ENCODE measurements at regions not wholly inside any gene's neighbourhood (a gene's known extent, or its start where the extent isn't known, plus 50 kb on each side); places are given as distances from the start of the nearest gene placed in this dataset.

GRCh38 chr6:62626661-62627060 is 340.6 kb upstream of the KHDRBS2 start:
- CTCF ChIA-PET = no interaction called here
- POLR2A ChIA-PET = no interaction called here
- H4K20me1 ChIP-seq (ENCODE audit: insufficient read depth) = no peaks in the 10 kb centered on the region
- H3K36me3 ChIP-seq (ENCODE audit: control insufficient read depth in 1 of 2, insufficient read depth in 2 of 2, low read length in 2 of 2) = no peaks in the 10 kb centered on the region
- H3K27me3 ChIP-seq (ENCODE audit: insufficient read depth, low read length) = no peaks in the 10 kb centered on the region
- TF ChIP-seq TCF7L2 (IDR thresholded peaks at IDR 0.05; ENCODE audit: borderline replicate concordance, extremely low read depth, insufficient read depth, insufficient read length) (no peak), POLR2A (IDR thresholded peaks at IDR 0.05; ENCODE audit: borderline replicate concordance, extremely low read depth, insufficient read depth, insufficient read length) (no peak), ZBTB33 (IDR thresholded peaks at IDR 0.05; ENCODE audit: extremely low read depth, insufficient replicate concordance, low read length) (no peak), YY1 (IDR thresholded peaks at IDR 0.05; ENCODE audit: extremely low read depth, insufficient replicate concordance, low read depth, low read length) (no peak), RAD21 (IDR thresholded peaks at IDR 0.05; ENCODE audit: low read depth) (no peak), CEBPB (IDR thresholded peaks at IDR 0.05; ENCODE audit: low read depth) (no peak), EGR1 (IDR thresholded peaks at IDR 0.05; ENCODE audit: low read depth) (no peak), CTCF (IDR thresholded peaks at IDR 0.05 in 2 of 3, conservative IDR thresholded peaks at IDR 0.05 in 1 of 3; ENCODE audit: borderline replicate concordance in 1 of 3, insufficient read depth in 1 of 3, low read depth in 2 of 3, low read length in 2 of 3) (no peak), ZFX (IDR thresholded peaks at IDR 0.05) (no peak), EZH2phosphoT487 (IDR thresholded peaks at IDR 0.05; ENCODE audit: borderline replicate concordance) (no peak)
- H3K4me3 ChIP-seq (replicated peaks in 1 of 2; ENCODE audit: low read depth in 1 of 2, low read length in 2 of 2) = no peak overlapping the region
- intact Hi-C loops (cut with micrococcal nuclease) = no loop called here
- ATAC-seq (no peak), DNase-seq (ENCODE audit: low read depth, low spot score) (no peak)
- H3K9me2 ChIP-seq (ENCODE audit: insufficient read depth) = no peaks in the 10 kb centered on the region
- no peaks in the 10 kb centered on the region for H3K79me2 ChIP-seq (ENCODE audit: insufficient read depth, low read length)
- H2AFZ ChIP-seq (ENCODE audit: low read depth, low read length, poor library complexity, severe bottlenecking) = no peak overlapping the region
- H3K9ac ChIP-seq (ENCODE audit: low read length) = no peak overlapping the region
- no peak overlapping the region for H3K27ac ChIP-seq (ENCODE audit: low read depth, low read length)
- H3K4me1 ChIP-seq (ENCODE audit: control insufficient read depth in 1 of 2, insufficient read depth in 2 of 2, low read length in 2 of 2) = no peaks in the 10 kb centered on the region
- H3K9me3 ChIP-seq (ENCODE audit: control insufficient read depth in 1 of 2, insufficient read depth in 1 of 2, low read depth in 1 of 2, low read length in 2 of 2) = peaks cover 0 to 21% of the 10 kb centered on the region in 2 experiments; a peak in 2 of 4 replicates
- BruUV-seq (replicated peaks) = no TSS peak
- H3K4me2 ChIP-seq (ENCODE audit: low read length) = no peak overlapping the region
- RAD21 ChIA-PET (ENCODE audit: low non-redundant PET in 1 of 2, low total read pairs in 2 of 2, uncharacterized antibody in 2 of 2, unreplicated experiment in 2 of 2) = no interaction called here
